22Rv1 (cell line): ENCODE measurements at regions not wholly inside any gene's neighbourhood (a gene's known extent, or its start where the extent isn't known, plus 50 kb on each side); places are given as distances from the start of the nearest gene placed in this dataset.

Experiments used
- CTCF ChIP-seq: fragments of 450-650 bp; IDR thresholded peaks from 2 replicates; pipeline ENCODE4 v1.5.1; 2017; ENCODE audit warnings: mild to moderate bottlenecking
- ZFX ChIP-seq: fragments of 450-650 bp; IDR thresholded peaks from 2 replicates; pipeline ENCODE4 v1.6.1; 2017; ENCODE audit warnings: antibody characterized with exemption, borderline replicate concordance

GRCh38 chr9:90393365-90394152 lies 249.1 kb downstream of the DIRAS2 start:
- TF ChIP-seq CTCF (no peak), ZFX (no peak)
